ENCODE measurements at regions not wholly inside any gene's neighbourhood (a gene's known extent, or its start where the extent isn't known, plus 50 kb on each side); places are given as distances from the start of the nearest gene placed in this dataset.

- TF ChIP-seq CTCF (IDR thresholded peaks at IDR 0.05) (no peak), POLR2A (IDR thresholded peaks at IDR 0.05) (no peak), POLR2AphosphoS5 (IDR thresholded peaks at IDR 0.05) (no peak)
Measured at GRCh38 chr2:223338016-223338415, 264.1 kb downstream of the SCG2 start.
